ENCODE measurements at regions not wholly inside any gene's neighbourhood (a gene's known extent, or its start where the extent isn't known, plus 50 kb on each side); places are given as distances from the start of the nearest gene placed in this dataset.
"Not testable (repeated sequence)": the region's sequence is repeated elsewhere in the genome, so short reads cannot be mapped to it uniquely, and the experiment has no call there.

- TF ChIP-seq, protein P1, sequence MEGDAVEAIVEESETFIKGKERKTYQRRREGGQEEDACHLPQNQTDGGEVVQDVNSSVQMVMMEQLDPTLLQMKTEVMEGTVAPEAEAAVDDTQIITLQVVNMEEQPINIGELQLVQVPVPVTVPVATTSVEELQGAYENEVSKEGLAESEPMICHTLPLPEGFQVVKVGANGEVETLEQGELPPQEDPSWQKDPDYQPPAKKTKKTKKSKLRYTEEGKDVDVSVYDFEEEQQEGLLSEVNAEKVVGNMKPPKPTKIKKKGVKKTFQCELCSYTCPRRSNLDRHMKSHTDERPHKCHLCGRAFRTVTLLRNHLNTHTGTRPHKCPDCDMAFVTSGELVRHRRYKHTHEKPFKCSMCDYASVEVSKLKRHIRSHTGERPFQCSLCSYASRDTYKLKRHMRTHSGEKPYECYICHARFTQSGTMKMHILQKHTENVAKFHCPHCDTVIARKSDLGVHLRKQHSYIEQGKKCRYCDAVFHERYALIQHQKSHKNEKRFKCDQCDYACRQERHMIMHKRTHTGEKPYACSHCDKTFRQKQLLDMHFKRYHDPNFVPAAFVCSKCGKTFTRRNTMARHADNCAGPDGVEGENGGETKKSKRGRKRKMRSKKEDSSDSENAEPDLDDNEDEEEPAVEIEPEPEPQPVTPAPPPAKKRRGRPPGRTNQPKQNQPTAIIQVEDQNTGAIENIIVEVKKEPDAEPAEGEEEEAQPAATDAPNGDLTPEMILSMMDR (IDR thresholded peaks at IDR 0.05; ENCODE audit: low read length): peak; percentile 12
- not testable (repeated sequence) for TF ChIP-seq EZH2 (IDR thresholded peaks at IDR 0.05; ENCODE audit: borderline replicate concordance, low read length)
These were observed 292.9 kb downstream of the PRDM9 start for GRCh38 chr5:23800307-23800706.
